SK-N-MC (cell line): ENCODE measurements at regions not wholly inside any gene's neighbourhood (a gene's known extent, or its start where the extent isn't known, plus 50 kb on each side); places are given as distances from the start of the nearest gene placed in this dataset.

Experiments
- EZH2 ChIP-seq: fragments of 200-600 bp; sonication (generic); IDR thresholded peaks from one replicate; pipeline ENCODE4 v1.6.1; 2017; ENCODE audit warnings: antibody characterized with exemption
- FOXP2 ChIP-seq: optimal IDR thresholded peaks from 2 replicates; pipeline ENCODE3; 2011; ENCODE audit warnings: mild to moderate bottlenecking, moderate library complexity; ENCODE audit not compliant: insufficient read depth; ENCODE audit errors: extremely low read length, control extremely low read depth
- POLR2AphosphoS5 ChIP-seq: IDR thresholded peaks from 2 replicates; pipeline ENCODE4 v1.6.1; 2012; ENCODE audit warnings: mild to moderate bottlenecking, low read depth, low read length, borderline replicate concordance

- TF ChIP-seq EZH2 = no peak
- no peak for TF ChIP-seq POLR2AphosphoS5
- TF ChIP-seq FOXP2 = no peak
Measured at GRCh38 chr13:22079961-22080360, 409.1 kb downstream of the FGF9 start.
